GM12878 (cell line): ENCODE measurements at regions not wholly inside any gene's neighbourhood (a gene's known extent, or its start where the extent isn't known, plus 50 kb on each side); places are given as distances from the start of the nearest gene placed in this dataset.

ENCODE experiments used
- ATAC-seq: fragments of 200-7000 bp; cut with Tn5 transposase; 3 replicates; pipeline ENCODE4 v1.9.1; 2020; ENCODE audit warnings: mild to moderate bottlenecking, moderate library complexity
- BruUV-seq: library from RNA; stranded (reverse); fragments of 400-500 nt; replicated peaks from 2 replicates; lab custom pipeline; 2021; lab: Mats Ljungman, UMichigan
- CTCF ChIA-PET: fragments of 300-600 bp; sonication (Branson Sonifier 250); formaldehyde crosslinking; extraction: SDS; loops from one replicate; lab custom pipeline; 2021; ENCODE audit warnings: inconsistent platforms; lab: Yijun Ruan, JAX
- POLR2A ChIA-PET: fragments of 350-600 bp; formaldehyde crosslinking; extraction: SDS; loops from one replicate; lab custom pipeline; 2021; ENCODE audit warnings: inconsistent platforms; lab: Charles Lee
- RAD21 ChIA-PET: fragments of 300-600 bp; sonication (Branson Sonifier 250); formaldehyde crosslinking; loops from one replicate; lab custom pipeline; 2023; ENCODE audit warnings: antibody characterized with exemption; ENCODE audit not compliant: unreplicated experiment; lab: Charles Lee
- SMC1A ChIA-PET: fragments of 300-600 bp; sonication (Branson Sonifier 250); formaldehyde crosslinking; loops from one replicate; lab custom pipeline; 2023; ENCODE audit not compliant: unreplicated experiment, uncharacterized antibody; lab: Charles Lee
- DNase-seq: peaks from one replicate; pipeline ENCODE4 v3.0.0-alpha.2; 2011; ENCODE audit warnings: low read depth, low spot score
- FAIRE-seq: peaks from 3 replicates; lab custom pipeline; 2011; peaks lifted over from hg19 to GRCh38; lab: Jason Lieb, UNC
- H2AFZ ChIP-seq: 2 replicates; pipeline ENCODE4 v1.6.0; 2011; ENCODE audit warnings: low read depth, low read length, control low read depth; ENCODE audit not compliant: control insufficient read depth
- H3K27ac ChIP-seq: 2 replicates; pipeline ENCODE4 v1.5.1; 2011; ENCODE audit warnings: control low read depth; ENCODE audit not compliant: control insufficient read depth, insufficient read depth
- H3K27me3 ChIP-seq, 2 experiments: replicated peaks in 1 of 2; 2 replicates each; pipeline versions ENCODE4 v1.6.0 to v1.6.1; 2011; ENCODE audit warnings: low read length in 1 of 2; ENCODE audit not compliant: control insufficient read depth in 2 of 2, insufficient read depth in 2 of 2
- H3K36me3 ChIP-seq, 2 experiments: 2 replicates each; pipeline ENCODE4 v1.5.1; 2011; ENCODE audit warnings: low read length in 1 of 2; ENCODE audit not compliant: control insufficient read depth in 2 of 2, insufficient read depth in 2 of 2
- H3K4me1 ChIP-seq: 2 replicates; pipeline ENCODE4 v1.6.1; 2011; ENCODE audit warnings: mild to moderate bottlenecking, low read length, moderate library complexity, mixed read lengths; ENCODE audit not compliant: control insufficient read depth, insufficient read depth
- H3K4me2 ChIP-seq: 2 replicates; pipeline ENCODE4 v1.6.0; 2011; ENCODE audit warnings: control low read depth; ENCODE audit not compliant: control insufficient read depth, insufficient read depth
- H3K4me3 ChIP-seq: fragments of 200-600 bp; sonication (generic); 2 replicates; pipeline ENCODE4 v1.5.1; 2016
- H3K79me2 ChIP-seq: 2 replicates; pipeline ENCODE4 v1.6.0; 2011; ENCODE audit warnings: low read length; ENCODE audit not compliant: control insufficient read depth, insufficient read depth
- H3K9ac ChIP-seq: 2 replicates; pipeline ENCODE4 v1.8.0; 2011; ENCODE audit warnings: low read length, control low read depth, mixed read lengths; ENCODE audit not compliant: control insufficient read depth, insufficient read depth
- H3K9me3 ChIP-seq: replicated peaks from 3 replicates; pipeline ENCODE4 v1.5.1; 2011; ENCODE audit warnings: mild to moderate bottlenecking, low read length; ENCODE audit not compliant: control insufficient read depth, insufficient read depth
- H4K20me1 ChIP-seq: 2 replicates; pipeline ENCODE4 v1.6.0; 2011; ENCODE audit not compliant: control insufficient read depth, insufficient read depth
- CHD4 ChIP-seq: fragments of 200-600 bp; sonication (generic); IDR thresholded peaks from 2 replicates; pipeline ENCODE4 v1.6.1; 2016; ENCODE audit warnings: mild to moderate bottlenecking
- FOXK2 ChIP-seq: fragments of 450-650 bp; IDR thresholded peaks from 2 replicates; pipeline ENCODE4 v1.6.1; 2017; ENCODE audit warnings: mild to moderate bottlenecking, moderate library complexity
- PBX3 ChIP-seq: IDR thresholded peaks from 2 replicates; pipeline ENCODE4 v1.6.1; 2011; ENCODE audit warnings: mild to moderate bottlenecking, low read depth, low read length, moderate library complexity; ENCODE audit not compliant: insufficient replicate concordance
- SMARCA5 ChIP-seq: fragments of 450-650 bp; IDR thresholded peaks from 2 replicates; pipeline ENCODE4 v1.6.1; 2017; ENCODE audit warnings: mild to moderate bottlenecking
- STAT1 ChIP-seq: fragments of 450-650 bp; conservative IDR thresholded peaks from 2 replicates; pipeline ENCODE4 v1.6.1; 2014; ENCODE audit warnings: antibody characterized with exemption, mild to moderate bottlenecking
- ZNF687 ChIP-seq: fragments of 450-650 bp; IDR thresholded peaks from 2 replicates; pipeline ENCODE4 v1.6.1; 2017; ENCODE audit warnings: mild to moderate bottlenecking, moderate library complexity
- WGBS: methylation state at CpG from one replicate; pipeline ENCODE4 v1.1.6; 2016; ENCODE audit warnings: low lambda C conversion rate; ENCODE audit not compliant: insufficient replicate concordance, insufficient coverage; ENCODE audit errors: missing lambda C conversion rate; 5-methylcytosine and 5-hydroxymethylcytosine counted together
- in situ Hi-C: fragments of 300-500 bp; cut with MboI; formaldehyde crosslinking; loops from 9 replicates; pipeline ENCODE4 v1.14.3; 2018; ENCODE audit warnings: mixed read lengths
- intact Hi-C: fragments of 100-400 bp; cut with micrococcal nuclease; formaldehyde crosslinking; loops from one replicate; pipeline ENCODE4 v1.14.2; 2022; ENCODE audit not compliant: unreplicated experiment

GRCh38 chr20:39533858-39534257 lies 571.7 kb downstream of the DHX35 start:
- RAD21 ChIA-PET, result no interaction called here
- WGBS, result 14% methylated on average over 3 of the region's 3 CpGs
- H4K20me1 ChIP-seq, result no peaks in the 10 kb centered on the region
- no peak for DNase-seq
- no TSS peak for BruUV-seq
- H3K79me2 ChIP-seq, result no peaks in the 10 kb centered on the region
- no peaks in the 10 kb centered on the region for H3K9me3 ChIP-seq
- no peak overlapping the region for H3K4me2 ChIP-seq
- H3K9ac ChIP-seq, result no peak overlapping the region
- POLR2A ChIA-PET, result no interaction called here
- no peak for ATAC-seq
- in situ Hi-C loops (no loop called here), intact Hi-C loops (no loop called here)
- FAIRE-seq, result no peak
- H3K4me1 ChIP-seq, result no peaks in the 10 kb centered on the region
- CTCF ChIA-PET, result no interaction called here
- TF ChIP-seq ZNF687 (no peak), CHD4 (no peak), PBX3 (no peak), SMARCA5 (no peak), STAT1 (no peak), FOXK2 (no peak)
- H3K4me3 ChIP-seq, result no peak overlapping the region
- SMC1A ChIA-PET, result no interaction called here
- no peak overlapping the region for H2AFZ ChIP-seq
- no peaks in the 10 kb centered on the region for H3K27me3 ChIP-seq
- H3K27ac ChIP-seq, result no peak overlapping the region
- H3K36me3 ChIP-seq, result no peaks in the 10 kb centered on the region
